BLaER1 (cell line): ENCODE measurements at regions not wholly inside any gene's neighbourhood (a gene's known extent, or its start where the extent isn't known, plus 50 kb on each side); places are given as distances from the start of the nearest gene placed in this dataset.

ENCODE experiments used
- H3K27ac ChIP-seq: shearing (Covaris generic); formaldehyde crosslinking; 2 replicates; pipeline ENCODE4 v1.8.1; 2022
- H3K27me3 ChIP-seq: shearing (Covaris generic); formaldehyde crosslinking; 2 replicates; pipeline ENCODE4 v1.8.1; 2022
- H3K36me3 ChIP-seq: shearing (Covaris generic); formaldehyde crosslinking; 2 replicates; pipeline ENCODE4 v1.8.1; 2022
- H3K4me1 ChIP-seq: shearing (Covaris generic); formaldehyde crosslinking; 2 replicates; pipeline ENCODE4 v1.8.1; 2022
- H3K4me2 ChIP-seq: shearing (Covaris generic); formaldehyde crosslinking; 2 replicates; pipeline ENCODE4 v1.8.1; 2022
- H3K4me3 ChIP-seq: shearing (Covaris generic); formaldehyde crosslinking; 2 replicates; pipeline ENCODE4 v1.8.1; 2022
- H3K9ac ChIP-seq: shearing (Covaris generic); formaldehyde crosslinking; 2 replicates; pipeline ENCODE4 v1.8.1; 2022
- H3K9me3 ChIP-seq: shearing (Covaris generic); formaldehyde crosslinking; 2 replicates; pipeline ENCODE4 v1.8.1; 2022
- H4K20me1 ChIP-seq: shearing (Covaris generic); formaldehyde crosslinking; 2 replicates; pipeline ENCODE4 v1.8.1; 2022
- Cebpa-rat ChIP-seq: shearing (Covaris generic); IDR thresholded peaks from 2 replicates; pipeline ENCODE4 v1.8.1; 2022

DNA sequence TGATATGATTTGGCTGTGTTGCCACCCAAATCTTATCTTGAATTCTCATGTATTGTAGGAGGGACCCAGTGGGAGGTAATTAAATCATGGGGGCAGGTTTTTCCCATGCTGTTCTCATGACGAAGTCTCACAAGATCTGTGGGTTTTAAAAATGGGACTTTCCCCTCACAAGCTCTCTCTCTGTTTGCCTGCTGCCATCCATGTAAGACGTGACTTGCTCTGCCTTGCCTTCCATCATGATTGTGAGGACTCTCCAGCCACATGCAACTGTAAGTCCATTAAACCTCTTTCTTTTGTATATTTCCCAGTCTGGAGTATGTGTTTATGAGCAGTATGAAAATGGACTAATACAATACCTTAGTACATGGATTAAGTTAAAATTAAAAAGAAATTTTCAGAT, 1094.7 kb upstream of the SLC39A10 start:
- no peak for TF ChIP-seq Cebpa-rat

DNA sequence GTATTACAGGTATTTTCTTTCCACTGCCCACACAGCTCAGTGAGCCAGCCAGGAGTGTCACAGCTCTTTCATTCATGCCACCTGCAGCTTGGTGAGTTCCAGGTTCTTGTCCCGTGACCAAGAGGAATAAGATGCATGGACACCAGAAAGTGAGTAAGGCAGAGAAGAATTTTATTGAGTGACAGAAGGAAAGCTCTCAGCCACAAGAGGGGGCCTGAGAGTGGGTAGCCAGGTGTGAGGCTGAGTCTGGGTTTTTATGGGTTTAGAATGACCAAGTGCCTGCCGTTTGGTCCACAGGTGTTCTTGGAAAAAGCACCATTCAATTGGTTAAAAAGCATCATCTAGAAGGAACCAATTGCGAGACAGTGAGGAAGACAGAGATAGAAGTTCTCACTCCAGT, 1097.1 kb upstream of the SLC39A10 start:
- H3K4me3 ChIP-seq = no peak overlapping the region
- H3K9me3 ChIP-seq = 0 out of 2 replicates have a peak, but pooled peaks cover 11% of the 10 kb centered on the region
- H3K9ac ChIP-seq = no peak overlapping the region
- no peaks in the 10 kb centered on the region for H4K20me1 ChIP-seq
- no peaks in the 10 kb centered on the region for H3K4me1 ChIP-seq
- TF ChIP-seq Cebpa-rat = no peak
- H3K36me3 ChIP-seq = no peaks in the 10 kb centered on the region
- no peaks in the 10 kb centered on the region for H3K27me3 ChIP-seq
- H3K4me2 ChIP-seq = no peak overlapping the region
- no peak overlapping the region for H3K27ac ChIP-seq

More for the DNA sequence above, 1094.7 kb upstream of the SLC39A10 start:
- H3K4me2 ChIP-seq = no peak overlapping the region
- H3K36me3 ChIP-seq = no peaks in the 10 kb centered on the region
- no peaks in the 10 kb centered on the region for H3K27me3 ChIP-seq
- H3K9ac ChIP-seq = no peak overlapping the region
- no peak overlapping the region for H3K27ac ChIP-seq
- H3K9me3 ChIP-seq = 0 out of 2 replicates have a peak, but pooled peaks cover 11% of the 10 kb centered on the region
- H4K20me1 ChIP-seq = no peaks in the 10 kb centered on the region
- no peaks in the 10 kb centered on the region for H3K4me1 ChIP-seq
- no peak overlapping the region for H3K4me3 ChIP-seq

DNA sequence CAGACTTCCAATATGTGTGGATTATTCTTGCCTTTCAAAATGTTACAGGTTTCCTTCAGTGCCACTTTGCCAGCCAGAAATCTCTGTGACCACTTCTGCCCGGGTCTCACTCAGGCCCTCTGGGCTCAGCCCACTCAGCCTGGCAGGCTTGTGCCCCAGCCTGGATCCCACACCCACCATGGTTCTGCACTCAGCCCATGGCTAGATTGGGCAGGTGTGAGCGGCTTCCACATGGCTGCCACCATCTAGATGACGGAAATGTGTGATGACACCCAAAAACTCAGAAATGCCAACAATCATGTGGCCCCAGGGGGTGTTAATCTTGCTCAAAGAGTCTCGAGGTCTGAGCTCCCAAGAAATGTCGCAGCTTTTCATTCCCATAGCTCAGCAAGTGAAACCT, 1097.5 kb upstream of the SLC39A10 start:
- no peak for TF ChIP-seq Cebpa-rat
- Histone ChIP-seq H4K20me1 (no peaks in the 10 kb centered on the region), H3K4me3 (no peak overlapping the region), H3K9ac (no peak overlapping the region), H3K4me2 (no peak overlapping the region), H3K4me1 (no peaks in the 10 kb centered on the region), H3K36me3 (no peaks in the 10 kb centered on the region), H3K27me3 (no peaks in the 10 kb centered on the region), H3K27ac (no peak overlapping the region), H3K9me3 (0 out of 2 replicates have a peak, but pooled peaks cover 11% of the 10 kb centered on the region)

DNA sequence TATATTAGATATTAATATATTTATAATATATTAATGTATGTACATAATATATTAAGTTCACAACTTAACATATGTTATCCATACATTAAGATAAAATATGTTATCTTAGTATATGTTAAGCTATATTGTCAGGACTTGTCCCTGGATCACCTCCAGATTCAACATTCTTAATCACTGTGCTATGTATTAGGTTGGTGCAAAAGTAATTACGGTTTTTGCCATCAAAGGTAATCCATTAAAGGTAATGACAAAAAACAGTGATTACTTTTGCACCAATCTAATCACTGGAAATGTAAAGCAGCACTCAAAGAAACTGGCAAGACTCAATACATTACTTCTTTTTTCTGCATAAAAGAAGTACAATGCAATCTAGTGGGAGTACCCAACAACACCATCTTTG, 1099.0 kb upstream of the SLC39A10 start:
- Histone ChIP-seq H3K9me3 (0 out of 2 replicates have a peak, but pooled peaks cover 11% of the 10 kb centered on the region), H3K27ac (no peak overlapping the region), H3K4me3 (no peak overlapping the region)

DNA sequence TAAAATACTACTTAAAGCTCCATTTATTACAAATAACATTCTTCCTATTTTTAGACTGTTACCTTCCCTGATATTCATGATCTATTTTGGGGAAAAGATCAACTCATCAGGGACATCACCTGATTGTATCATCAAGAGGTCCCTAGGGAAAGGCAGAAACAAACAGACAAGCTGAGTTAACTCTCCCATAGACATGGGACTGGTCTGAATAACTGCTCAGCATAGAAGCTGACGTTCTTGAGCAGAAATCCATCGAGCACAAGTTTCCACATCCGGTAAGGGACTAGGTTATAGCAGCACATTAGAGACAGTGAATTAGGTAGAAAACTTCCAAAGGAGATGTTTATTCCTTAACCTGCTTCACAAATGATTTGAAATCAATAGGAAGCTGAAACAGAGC, 1100.4 kb upstream of the SLC39A10 start:
- H3K4me3 ChIP-seq = no peak overlapping the region
- H3K27me3 ChIP-seq = no peaks in the 10 kb centered on the region
- 0 out of 2 replicates have a peak, but pooled peaks cover 11% of the 10 kb centered on the region for H3K9me3 ChIP-seq
- H3K27ac ChIP-seq = no peak overlapping the region
- TF ChIP-seq Cebpa-rat = no peak
- H3K4me1 ChIP-seq = no peaks in the 10 kb centered on the region
- no peak overlapping the region for H3K9ac ChIP-seq
- no peaks in the 10 kb centered on the region for H3K36me3 ChIP-seq
- no peak overlapping the region for H3K4me2 ChIP-seq
- H4K20me1 ChIP-seq = no peaks in the 10 kb centered on the region

More for the DNA sequence above, 1099.0 kb upstream of the SLC39A10 start:
- H3K4me2 ChIP-seq = no peak overlapping the region
- H3K27me3 ChIP-seq = no peaks in the 10 kb centered on the region
- no peak overlapping the region for H3K9ac ChIP-seq
- no peaks in the 10 kb centered on the region for H3K4me1 ChIP-seq
- TF ChIP-seq Cebpa-rat = no peak
- no peaks in the 10 kb centered on the region for H4K20me1 ChIP-seq
- H3K36me3 ChIP-seq = no peaks in the 10 kb centered on the region

DNA sequence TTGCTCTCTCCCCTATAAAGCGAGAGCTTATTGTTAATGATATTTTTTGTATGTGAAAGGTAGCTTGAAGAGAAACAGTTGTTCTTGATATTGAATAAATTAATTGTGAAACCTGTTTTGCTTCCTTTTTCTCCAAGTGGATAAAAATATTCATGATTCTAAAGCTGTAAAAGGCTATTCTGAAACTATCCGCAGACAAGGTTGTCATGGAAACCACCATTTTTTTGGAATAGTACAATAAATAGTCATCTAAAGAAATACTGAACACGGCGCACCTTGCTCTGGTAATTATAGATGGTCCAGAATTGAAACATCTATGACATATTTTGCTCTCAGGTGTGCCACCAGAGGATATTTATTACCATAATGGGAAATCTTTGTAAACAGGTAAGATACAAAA, 1103.0 kb upstream of the SLC39A10 start:
- Histone ChIP-seq H3K27me3 (no peaks in the 10 kb centered on the region), H3K27ac (no peak overlapping the region), H3K36me3 (no peaks in the 10 kb centered on the region), H3K9ac (no peak overlapping the region), H3K9me3 (no peaks in the 10 kb centered on the region), H4K20me1 (no peaks in the 10 kb centered on the region), H3K4me1 (no peaks in the 10 kb centered on the region), H3K4me3 (no peak overlapping the region), H3K4me2 (no peak overlapping the region)
- no peak for TF ChIP-seq Cebpa-rat

DNA sequence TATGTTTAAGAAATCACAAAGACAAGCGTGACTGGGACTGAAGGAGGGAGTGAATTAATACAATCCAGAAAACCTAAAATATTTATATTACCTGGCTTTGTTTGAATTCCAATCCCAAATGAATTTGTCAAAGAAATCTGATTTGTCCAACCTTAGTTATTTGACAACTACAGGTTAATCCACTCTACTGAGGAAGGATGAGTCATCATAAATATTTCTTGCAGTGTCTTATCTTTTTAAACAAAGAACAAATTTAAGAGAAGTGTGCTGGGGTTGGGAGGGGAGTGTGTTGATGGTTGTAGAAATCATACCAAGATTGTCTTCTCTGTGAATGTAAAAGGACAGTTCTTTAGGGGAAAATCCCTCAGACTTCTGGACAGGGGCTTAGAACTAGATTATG, 1106.3 kb upstream of the SLC39A10 start:
- H3K4me3 ChIP-seq = no peak overlapping the region
- H4K20me1 ChIP-seq = no peaks in the 10 kb centered on the region
- H3K36me3 ChIP-seq = no peaks in the 10 kb centered on the region
- no peak overlapping the region for H3K27ac ChIP-seq
- TF ChIP-seq Cebpa-rat = no peak
- no peak overlapping the region for H3K4me2 ChIP-seq
- no peaks in the 10 kb centered on the region for H3K9me3 ChIP-seq
- no peaks in the 10 kb centered on the region for H3K27me3 ChIP-seq
- no peak overlapping the region for H3K9ac ChIP-seq
- H3K4me1 ChIP-seq = no peaks in the 10 kb centered on the region

DNA sequence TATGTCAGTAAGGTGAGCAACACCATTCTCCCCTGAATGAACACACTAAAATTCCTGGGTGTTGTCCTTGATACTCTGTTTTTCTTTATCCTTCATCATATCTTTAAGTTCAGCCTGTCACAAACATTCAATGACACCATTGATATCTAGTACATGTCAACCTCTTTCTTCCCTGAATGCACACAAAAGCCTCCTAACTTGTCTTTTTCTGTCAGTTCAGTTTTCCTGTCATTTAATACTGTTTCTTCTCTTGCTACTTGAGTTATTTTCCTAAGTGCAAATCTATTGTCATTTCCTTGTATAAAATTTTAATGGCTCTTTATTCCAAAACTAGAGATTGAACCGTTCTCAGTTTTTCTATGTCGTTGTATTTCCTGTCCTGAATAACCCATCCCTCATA, 1107.6 kb upstream of the SLC39A10 start:
- Histone ChIP-seq H3K4me3 (no peak overlapping the region), H3K27ac (no peak overlapping the region), H3K9ac (no peak overlapping the region), H3K36me3 (no peaks in the 10 kb centered on the region), H4K20me1 (no peaks in the 10 kb centered on the region), H3K27me3 (no peaks in the 10 kb centered on the region), H3K4me1 (no peaks in the 10 kb centered on the region), H3K4me2 (no peak overlapping the region), H3K9me3 (no peaks in the 10 kb centered on the region)
- no peak for TF ChIP-seq Cebpa-rat

DNA sequence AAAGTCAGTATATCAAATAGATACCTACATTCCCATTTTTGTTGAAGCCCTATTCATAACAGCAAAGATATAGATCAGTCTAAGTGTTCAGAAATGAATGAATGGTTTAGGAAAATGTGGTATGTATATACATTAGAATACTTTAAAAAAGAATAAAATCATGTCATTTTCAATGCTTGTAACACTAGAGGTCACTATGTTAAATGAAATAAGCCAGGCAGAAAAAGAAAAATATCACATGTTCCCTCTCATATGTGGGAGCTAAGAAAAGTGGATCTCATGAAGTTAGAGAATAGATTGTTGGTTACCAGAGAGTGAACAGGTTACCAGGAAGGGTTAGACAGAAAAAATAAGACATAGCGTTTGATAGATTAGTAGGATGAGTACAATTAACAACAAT, 1111.0 kb upstream of the SLC39A10 start:
- no peaks in the 10 kb centered on the region for H4K20me1 ChIP-seq
- no peak overlapping the region for H3K4me2 ChIP-seq
- no peaks in the 10 kb centered on the region for H3K9me3 ChIP-seq
- no peak overlapping the region for H3K9ac ChIP-seq
- H3K36me3 ChIP-seq = no peaks in the 10 kb centered on the region
- no peaks in the 10 kb centered on the region for H3K4me1 ChIP-seq
- no peak for TF ChIP-seq Cebpa-rat
- no peaks in the 10 kb centered on the region for H3K27me3 ChIP-seq
- no peak overlapping the region for H3K4me3 ChIP-seq
- H3K27ac ChIP-seq = no peak overlapping the region

DNA sequence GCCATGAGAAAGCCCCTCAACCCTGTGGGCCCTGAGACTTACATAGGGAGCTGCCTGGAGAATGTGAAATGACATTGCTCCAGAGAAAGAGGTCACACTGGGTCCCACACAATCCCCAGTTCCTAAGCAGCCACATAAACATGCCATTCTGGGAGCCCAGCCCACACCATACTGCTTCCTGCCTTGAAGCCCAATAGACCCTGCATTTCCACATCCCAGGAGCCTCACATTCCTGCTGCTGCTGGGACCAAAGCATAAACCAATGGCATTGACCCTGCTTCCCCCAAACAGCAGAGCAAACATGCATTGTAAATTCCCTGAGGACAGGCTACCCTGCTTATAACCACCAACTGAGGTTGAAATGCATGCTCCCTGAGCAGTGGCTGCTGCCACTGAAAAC, 1117.6 kb upstream of the SLC39A10 start:
- Histone ChIP-seq H3K27me3 (no peaks in the 10 kb centered on the region), H3K36me3 (no peaks in the 10 kb centered on the region), H3K4me2 (no peak overlapping the region), H4K20me1 (no peaks in the 10 kb centered on the region), H3K4me3 (no peak overlapping the region), H3K9me3 (no peaks in the 10 kb centered on the region), H3K27ac (no peak overlapping the region), H3K4me1 (no peaks in the 10 kb centered on the region), H3K9ac (no peak overlapping the region)
- TF ChIP-seq Cebpa-rat = no peak

DNA sequence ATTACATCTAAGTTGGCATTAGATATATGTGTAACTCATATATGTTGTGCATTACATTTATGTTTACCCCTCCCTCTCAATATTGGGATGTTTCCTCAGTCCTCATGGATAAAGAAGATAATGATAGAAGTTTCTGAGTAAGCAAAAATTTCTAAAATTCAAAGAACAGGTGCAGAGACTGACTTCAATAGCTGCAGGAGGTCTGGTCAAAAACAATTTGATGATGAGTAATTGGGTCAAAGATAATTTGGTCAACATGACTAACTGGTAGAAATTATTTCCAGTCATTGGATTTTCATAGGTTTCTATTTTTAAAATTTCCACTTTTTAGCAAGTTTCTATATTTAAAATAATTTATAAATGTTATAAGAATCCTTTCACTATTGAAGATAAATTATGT, 1130.9 kb upstream of the SLC39A10 start:
- Histone ChIP-seq H3K4me2 (no peak overlapping the region), H3K9me3 (no peaks in the 10 kb centered on the region), H3K27ac (no peak overlapping the region), H3K4me1 (no peaks in the 10 kb centered on the region), H3K4me3 (no peak overlapping the region), H4K20me1 (no peaks in the 10 kb centered on the region), H3K9ac (no peak overlapping the region), H3K27me3 (no peaks in the 10 kb centered on the region), H3K36me3 (no peaks in the 10 kb centered on the region)
- no peak for TF ChIP-seq Cebpa-rat
